NCI-H526 (cell line): ENCODE measurements at regions not wholly inside any gene's neighbourhood (a gene's known extent, or its start where the extent isn't known, plus 50 kb on each side); places are given as distances from the start of the nearest gene placed in this dataset.
A peak's percentile ranks its signal among the peaks of the same experiment; 100 is the strongest.
"Not testable (repeated sequence)": the region's sequence is repeated elsewhere in the genome, so short reads cannot be mapped to it uniquely, and the experiment has no call there.

Source experiments
- DNase-seq, 2 experiments: peaks; one replicate each; lab custom pipeline; 2025; lab: John Stamatoyannopoulos, UW

DNA sequence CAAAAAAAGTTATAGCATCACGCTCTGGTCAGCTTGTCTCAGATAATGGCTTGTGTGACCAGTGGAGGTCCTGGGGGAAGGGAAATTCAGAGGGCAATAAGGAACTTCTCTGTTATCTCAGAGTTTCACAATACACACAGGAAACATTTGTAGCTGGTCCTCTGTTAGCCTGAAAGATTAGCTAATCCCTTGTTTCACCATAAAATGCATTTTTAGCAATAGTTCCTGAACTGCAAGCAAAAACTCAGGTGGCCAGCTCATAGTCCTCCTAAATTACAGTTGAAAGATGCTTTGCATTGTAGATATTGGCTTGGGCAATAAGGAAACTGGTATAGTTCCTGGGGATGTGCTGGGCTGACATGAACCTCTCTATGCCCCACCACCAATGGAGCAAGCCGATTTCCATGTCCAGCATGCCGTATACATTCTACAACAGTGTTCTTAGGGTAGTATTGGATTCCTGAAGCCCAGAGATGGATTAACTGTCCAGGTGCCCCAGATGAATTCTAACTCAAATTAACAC is 141.5 kb upstream of the TBL1XR1 start:
- DNase-seq, result no peak

DNA sequence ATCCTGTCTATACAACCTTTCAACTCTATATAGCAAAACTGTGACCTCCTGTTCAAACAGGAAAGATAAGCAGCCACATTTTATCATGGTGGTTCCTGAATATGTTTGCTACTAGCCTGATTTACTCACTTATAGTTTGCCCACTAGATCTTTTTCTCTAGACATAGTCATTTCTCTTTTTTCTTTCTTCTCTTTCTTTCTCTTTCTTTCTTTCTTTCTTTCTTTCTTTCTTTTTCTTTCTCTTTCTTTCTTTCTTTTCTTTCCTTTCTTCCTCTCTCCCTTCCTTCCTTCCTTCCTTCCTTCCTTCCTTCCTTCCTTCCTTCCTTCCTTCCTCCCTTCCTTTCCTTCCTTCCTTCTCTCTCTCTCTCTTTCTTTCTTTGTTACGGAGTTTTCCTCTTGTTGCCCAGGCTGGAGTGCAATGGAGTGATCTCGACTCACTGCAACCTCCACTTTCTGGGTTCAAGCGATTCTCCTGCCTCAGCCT is 142.0 kb upstream of the TBL1XR1 start:
- DNase-seq, result not testable (repeated sequence)

DNA sequence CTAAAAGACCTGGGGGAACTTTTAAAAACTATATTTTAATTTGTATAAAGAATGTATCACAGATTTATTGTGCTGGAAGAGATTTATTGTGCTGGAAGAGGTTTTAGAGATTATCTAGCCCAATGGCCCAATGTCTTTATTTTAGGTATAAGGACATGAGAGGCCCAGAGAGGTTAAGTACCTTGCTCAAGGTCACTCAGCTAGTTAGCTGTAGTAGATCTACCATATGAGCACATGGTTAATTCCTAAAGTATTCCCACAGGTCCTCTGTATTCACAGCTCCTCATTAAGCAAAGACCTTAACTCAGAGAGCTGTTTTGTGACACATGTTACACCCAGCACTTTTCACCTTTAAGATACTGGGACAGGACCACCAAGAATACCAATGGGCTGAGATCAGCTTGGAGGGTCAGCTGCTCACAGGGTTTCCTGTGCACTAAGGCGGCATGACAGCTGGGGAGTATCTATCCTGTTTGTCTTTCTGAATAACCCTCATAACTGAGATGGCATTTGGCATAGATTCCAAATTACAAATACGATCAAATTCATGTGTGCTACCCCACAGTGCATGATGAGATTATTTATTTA is 143.1 kb upstream of the TBL1XR1 start:
- DNase-seq, result no peak

DNA sequence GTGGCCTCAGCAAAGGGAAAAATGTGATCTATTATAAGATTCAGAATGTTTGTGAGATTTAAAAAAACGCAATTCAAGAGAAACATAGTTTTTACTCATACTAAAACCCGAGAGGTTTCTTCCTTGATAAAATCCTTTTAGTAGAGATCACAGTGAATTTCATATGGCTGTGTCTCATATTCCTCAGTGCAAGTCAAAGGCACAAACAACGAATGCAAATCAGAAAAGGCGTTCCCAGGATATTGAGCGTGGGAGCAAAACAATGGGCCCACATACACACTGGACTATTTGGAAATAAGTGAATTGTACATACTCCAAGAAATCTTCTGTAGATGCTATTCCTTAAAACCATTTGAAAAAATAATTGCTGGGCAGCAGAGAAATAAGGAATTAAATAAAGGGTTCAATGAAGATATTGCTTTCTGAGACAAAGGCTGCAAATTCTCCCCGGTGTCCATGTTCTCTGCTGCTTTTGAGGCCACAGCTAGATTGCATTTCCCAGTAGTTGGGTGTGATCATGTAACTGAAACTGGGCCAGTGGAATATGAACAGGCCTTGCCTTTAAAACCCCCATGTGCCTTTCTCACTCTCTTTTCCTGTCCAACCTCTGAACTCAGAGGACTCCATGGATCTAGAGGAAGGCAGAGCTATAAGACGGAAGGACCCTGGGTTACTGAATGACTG is 144.6 kb upstream of the TBL1XR1 start:
- DNase-seq, result peak; percentile 12 to 59

DNA sequence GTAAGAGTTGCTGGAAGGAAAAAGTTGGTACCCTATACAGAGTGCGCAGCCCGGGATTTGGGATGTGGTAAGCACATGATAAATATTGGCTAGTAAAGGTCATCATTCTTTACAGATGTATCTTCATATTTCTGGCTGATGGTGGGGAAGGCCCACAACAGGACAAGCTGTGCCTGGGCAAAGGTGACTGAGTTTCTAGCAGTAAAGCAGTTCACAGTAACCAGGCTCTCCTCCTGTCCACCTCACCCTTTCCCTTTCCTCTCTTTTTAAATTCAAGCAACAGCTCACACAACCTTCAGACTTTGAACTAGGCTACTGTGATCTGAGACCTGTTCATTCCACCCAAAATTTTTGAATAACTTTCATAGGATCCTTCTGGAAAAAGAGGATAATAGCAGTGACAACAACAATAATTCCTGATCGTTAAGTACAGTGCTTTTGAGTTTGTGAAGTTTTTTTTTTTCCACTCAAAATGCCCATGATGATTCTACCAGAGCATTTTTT is 145.9 kb upstream of the TBL1XR1 start:
- DNase-seq, result no peak

DNA sequence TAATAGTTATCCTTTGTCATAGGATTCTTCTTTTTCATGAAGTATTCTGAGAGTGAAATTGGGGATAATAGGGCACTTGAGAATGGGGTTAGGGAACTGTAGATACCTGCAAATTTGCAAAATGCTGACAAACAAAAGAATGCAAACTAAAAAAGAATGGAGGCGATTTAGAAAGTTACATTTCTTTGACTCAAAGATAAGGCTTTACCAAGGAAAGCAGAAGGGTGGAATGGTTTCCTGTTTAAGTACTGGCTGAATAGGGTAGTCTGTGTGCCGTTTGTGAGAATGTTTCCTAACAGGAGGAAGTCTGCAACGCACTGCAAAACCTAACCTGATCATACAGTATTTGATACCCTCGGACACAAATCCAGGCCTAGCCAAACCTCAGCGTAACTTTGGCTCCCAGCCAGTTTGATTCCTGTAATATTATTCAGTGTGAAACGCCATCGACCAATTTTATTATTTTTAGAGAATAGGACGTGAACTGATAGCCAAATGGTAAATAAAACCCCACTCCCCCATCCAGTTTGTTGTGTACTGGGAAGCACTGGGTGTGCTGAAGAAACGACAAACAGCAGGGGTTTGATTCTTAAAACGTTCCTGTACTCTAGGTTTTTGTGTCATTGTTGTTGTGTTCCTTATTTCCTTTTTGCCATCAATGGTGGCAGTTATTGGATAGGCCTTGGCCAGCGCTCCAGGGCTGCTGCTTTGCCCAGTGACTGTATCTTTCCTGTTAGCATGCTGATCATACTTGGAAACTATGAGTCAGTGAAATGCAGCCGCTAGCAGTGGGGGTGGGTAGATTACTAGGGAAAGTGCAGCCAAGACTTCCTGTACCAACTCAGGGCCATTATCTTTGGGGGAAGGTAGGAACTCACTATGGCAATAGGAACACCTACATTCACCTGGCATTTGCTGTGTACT is 148.0 kb upstream of the TBL1XR1 start:
- DNase-seq, result no peak

DNA sequence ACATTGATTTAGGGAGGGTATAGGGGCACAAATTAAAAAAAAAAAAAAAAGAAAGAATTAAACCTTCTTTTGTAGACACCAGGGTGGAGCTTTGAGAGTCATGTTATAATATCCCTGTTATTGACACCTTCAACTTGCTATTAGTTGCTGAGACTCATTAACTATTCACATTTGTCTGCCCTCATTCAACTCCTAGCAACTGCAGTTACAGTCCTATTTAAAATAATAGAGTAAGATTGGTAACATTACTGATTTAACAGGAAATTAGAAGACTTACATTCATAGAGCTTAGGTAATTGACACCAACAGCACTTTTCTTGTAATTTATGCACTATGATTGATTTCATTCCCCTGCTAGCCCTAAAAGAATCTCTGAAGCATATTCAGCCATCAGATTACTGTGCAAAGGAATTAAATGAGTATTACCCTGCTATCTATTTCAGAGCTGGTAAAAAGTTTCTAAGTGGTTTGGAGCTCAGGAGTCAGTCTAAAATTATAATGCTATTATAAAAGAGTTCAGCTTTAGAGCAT is 148.8 kb upstream of the TBL1XR1 start:
- DNase-seq, result no peak

DNA sequence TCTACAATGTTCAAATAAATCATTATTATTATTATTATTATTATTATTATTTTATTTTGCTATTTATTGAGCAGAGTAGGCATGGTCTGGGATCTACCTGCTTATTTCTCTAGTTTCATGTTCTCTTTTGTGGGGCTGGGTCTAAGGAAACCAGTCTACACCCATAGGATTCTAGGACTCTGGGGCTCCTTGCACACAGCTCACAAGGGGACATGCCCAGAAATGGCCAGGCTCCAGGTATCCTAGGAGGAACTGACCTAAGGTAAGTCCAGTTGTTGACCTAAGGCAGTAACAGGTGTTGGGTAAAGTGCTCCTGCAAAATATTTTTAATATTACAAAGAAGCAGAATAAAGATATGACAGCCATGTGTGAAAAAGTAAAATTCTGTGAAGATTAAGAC is 149.6 kb upstream of the TBL1XR1 start:
- no peak for DNase-seq

DNA sequence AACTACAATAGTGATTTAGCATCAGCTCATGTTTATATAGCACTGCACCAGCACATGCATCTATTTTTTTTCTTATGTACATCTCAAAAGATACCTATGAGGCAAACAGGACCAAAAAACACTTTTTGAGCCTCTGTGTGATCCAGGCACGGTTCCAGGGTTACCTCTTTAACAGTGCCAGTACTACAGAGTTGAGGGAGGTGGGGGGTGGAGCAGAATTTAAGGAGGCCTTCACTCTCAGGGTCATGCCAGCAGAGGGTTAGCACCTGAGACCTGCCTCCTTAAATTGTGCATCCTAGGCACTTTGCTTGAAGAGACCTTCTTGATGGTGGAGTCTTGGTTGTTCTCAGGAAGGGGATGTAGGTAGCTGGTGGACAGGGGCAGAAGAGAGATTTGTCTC is 150.3 kb upstream of the TBL1XR1 start:
- no peak for DNase-seq

DNA sequence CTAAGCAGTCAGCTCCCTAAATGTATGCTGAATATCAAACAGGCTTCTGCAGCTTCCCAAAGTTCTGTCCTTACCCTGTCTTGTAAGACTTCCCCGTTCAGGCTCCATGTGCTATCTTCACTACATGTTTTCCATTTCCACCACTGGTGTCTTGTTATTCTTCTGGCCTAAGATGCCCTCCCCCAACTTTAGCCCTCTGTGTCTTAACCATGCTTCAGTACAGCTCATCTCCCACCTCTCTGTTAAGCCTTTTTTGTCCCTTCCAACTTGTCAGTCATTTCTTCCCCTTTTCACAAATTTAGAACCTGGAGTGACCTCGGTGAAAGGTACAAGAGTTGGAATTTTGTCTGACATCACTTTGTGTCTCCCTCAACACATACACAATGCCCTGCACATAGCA is 151.7 kb upstream of the TBL1XR1 start:
- no peak for DNase-seq

DNA sequence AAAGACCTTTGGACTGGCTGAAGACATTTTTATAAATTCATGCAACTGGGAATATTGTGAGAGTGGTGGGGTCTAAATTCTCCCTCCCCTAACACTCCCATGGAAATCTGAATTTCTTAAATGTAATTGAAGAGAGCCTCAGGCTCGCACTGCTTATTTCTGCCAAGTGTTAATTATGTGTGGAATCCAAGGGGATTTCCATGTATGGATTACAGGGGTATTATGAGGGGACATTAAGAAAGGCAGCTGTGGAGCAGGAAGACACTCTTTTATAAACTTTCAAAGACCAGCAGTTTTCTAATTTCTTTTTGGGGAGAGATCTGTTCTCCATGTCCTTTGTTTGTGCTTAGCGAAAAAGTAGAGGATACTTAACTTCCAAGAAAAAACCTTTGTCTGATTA is 152.1 kb upstream of the TBL1XR1 start:
- DNase-seq, result no peak

DNA sequence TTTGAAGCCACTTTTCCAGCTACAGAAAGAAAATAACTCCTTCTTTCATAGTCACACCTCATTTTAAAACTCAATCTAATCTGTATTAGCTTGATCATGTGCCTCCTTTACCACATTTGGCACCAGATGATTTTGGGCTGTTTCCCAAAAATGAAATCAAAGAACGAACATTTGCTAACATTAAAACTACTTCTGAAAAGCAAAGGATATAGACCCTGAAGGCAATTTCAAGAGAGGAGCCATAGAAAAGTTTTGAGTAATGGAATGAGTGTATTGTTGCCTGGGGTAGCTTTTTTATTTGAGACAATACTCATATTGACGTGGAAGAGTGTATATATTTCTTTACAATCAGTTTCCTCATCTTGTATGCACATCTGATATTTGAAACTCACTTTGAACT is 152.8 kb upstream of the TBL1XR1 start:
- no peak for DNase-seq

DNA sequence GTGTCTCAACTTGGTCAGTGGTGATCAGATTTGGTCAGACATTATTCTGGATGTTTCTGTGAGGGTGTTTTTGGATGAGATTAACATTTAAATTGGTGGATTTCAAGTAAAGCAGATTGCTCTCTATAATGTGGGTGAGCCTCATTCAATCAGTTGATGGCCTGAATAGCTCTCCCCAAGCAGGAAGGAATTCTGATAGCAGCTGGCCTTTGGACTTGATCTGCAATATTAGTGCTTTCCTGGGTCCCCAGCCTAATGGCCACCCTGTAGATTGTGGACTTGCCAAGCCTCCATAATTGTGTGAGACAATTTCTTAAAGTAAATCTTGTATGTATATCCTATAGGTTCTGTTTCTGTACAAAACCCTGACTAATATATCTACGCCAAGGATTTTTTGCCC is 153.9 kb upstream of the TBL1XR1 start:
- DNase-seq, result no peak

DNA sequence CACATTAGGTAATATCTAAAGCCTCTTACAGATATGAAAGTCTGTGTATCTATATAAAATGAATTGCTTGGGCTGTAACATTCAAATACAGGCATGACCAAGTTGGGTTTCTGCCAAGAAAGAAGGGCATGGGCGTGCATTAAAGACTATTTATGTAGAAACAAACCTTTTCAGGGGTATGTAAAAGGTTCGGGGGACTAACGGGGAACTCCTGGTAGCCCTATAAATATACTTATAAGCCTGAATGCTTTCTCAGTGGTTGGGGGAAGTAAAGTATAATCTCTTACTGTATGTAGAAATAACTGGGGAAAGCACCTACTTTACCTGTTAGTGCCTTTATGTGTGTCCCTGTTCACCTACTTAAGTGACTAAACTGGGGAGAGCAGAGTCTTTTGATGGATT is 154.5 kb upstream of the TBL1XR1 start:
- no peak for DNase-seq

DNA sequence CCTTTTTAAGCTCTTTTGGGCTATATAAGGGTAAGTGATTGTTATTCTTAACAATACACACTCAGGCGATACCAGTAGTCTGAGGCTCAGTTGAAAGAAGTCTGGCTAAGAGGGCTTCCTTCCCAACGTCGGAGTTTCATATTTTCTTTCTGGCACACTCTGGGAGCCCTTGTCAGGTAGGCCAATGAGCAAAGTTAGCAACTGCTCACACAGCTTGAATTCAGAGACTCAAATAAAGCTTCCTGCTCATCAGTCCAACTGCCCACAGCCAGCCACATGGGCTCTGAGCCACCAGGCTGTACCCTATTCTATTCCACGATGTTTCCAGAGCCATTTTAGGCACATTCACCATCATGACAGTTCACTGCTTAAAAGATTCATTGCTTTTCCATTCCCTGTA is 155.1 kb upstream of the TBL1XR1 start:
- no peak for DNase-seq

DNA sequence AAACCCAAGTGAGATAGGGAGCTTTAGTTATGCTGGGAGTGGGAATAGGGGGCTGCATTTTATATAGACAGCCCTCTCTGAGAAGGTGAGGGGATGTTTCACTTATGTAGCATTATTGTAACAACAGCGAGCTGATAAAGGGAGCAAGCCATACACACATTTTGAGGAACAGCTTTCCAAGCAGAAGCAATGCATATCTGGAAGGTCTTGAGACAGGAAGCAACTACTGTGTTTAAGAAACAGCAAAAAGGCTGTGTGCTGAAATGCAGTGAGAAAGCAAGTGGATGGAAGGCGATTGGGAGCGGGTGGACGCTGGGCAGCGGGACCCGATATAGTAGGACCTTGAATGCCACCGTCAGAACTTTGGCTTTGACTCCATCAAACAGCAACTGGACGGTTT is 155.9 kb upstream of the TBL1XR1 start:
- DNase-seq, result no peak

DNA sequence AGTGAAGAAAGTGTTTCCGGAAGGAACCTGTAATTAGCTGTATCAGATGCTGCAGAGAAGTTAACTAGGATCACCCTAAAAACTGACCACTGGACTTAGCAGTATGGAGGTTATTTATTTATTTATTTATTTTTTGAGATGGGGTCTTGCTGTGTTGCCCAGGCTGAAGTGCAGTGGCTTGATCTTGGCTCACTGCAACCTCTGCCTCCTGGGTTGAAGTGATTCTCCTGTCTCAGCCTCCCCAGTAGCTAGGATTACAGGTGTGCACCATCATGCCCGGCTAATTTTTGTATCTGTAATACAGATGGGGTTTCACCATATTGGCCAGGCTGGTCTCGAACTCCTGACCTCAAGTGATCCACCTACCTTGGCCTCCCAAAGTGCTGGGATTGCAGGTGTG is 156.6 kb upstream of the TBL1XR1 start:
- not testable (repeated sequence) for DNase-seq

DNA sequence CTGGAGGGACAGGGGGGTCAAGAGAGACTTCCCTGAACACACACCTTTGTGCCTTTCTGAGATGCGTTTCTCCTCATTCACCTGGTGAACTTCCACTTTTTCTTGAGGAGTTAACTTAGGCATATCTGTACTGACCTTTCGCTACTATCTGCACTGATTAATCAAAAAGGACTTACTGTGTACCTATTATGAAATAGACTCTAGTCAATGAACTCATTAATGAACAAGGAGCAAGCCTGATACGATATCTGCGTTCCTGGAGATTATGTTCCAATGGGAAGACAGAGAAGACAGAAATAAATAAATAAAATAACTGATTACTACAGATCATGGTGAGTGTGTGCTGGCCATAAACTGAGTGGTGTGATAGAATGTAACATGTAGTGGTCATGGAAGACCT is 157.2 kb upstream of the TBL1XR1 start:
- DNase-seq, result no peak

DNA sequence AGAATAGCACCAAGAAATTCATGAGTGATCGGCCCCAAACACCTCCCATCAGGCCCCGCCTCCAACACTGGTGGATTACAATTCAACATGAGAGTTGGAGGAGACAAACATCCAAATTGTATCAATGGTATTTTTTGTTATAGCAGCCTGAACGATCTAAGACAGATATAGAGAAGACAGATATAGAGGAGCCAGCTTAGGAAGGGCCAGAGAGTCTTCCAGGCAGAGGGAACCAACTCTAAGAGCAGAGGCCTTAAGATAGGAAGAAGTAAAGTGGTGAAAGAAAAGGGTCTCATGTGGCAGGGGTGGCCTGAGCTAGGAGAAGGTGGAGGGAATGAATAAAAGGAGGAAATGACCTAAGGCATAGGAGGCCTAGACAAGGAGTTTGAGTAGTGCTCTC is 158.8 kb upstream of the TBL1XR1 start:
- no peak for DNase-seq

DNA sequence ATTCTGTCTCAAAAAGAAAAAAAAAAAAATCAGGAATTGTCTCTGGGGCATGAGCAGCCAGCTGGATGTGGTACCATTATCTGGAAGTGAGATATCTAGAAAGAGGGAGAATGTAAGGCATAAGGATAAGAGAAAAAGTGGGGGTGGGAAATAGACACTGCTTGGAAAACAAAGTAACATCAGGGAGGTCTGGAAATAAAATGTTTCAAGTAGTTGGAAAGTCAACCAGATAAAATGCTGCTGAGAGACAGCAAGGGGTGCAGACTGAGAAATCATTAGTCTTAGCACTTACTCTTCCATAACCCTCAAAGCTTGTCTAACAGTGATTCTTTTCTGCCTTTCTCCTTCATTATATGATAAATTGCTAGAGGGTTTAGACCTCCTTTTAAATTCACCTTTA is 159.7 kb upstream of the TBL1XR1 start:
- no peak for DNase-seq

DNA sequence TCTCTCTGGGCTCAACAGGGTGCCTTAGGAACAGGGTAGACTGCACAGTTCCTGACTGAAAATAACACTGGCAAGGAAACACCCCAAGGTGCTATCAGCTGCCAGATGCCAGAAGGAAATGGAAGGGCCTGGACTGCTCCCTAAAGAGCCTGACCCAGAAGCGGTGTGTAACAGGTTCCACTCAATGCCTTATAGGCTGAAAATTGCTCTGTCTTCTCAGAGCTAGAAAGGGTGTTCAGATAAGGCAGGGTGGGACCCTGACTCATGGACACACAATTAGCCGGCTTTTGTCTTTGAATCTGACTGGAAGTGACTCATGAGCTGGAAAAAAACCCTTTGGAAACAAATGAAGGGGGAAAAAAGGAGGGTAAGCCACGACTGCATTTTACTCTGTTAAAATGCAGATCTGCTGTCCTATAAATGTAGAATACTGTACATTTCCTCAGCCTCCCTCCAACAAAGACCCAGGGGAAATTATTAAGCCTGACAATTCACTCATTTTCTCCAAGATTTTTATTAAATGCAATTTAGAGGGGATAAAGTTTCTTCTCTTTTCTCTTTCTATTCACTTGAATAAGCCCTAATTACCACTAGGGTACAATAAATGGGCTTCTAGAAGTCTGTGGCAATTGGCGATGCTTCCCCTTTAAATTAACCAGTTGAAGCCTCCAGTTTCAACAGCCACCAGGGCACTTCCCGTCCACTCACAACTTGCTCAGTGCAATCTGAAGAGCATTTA is 160.2 kb upstream of the TBL1XR1 start:
- DNase-seq, result peak in 1 of 2 experiments; percentile 31
